Tibial artery (tissue), 4 donors: ENCODE measurements at regions not wholly inside any gene's neighbourhood (a gene's known extent, or its start where the extent isn't known, plus 50 kb on each side); places are given as distances from the start of the nearest gene placed in this dataset.

Experiments used
- DNase-seq, 2 donors: peaks; one replicate each; pipeline ENCODE4 v3.0.0-alpha.2; 2019
- H3K27ac ChIP-seq, 2 donors: fragments of 200-600 bp; sonication (generic) in 1 of 2; 1 replicate in 1 of 2; 2 replicates in 1 of 2; pipeline ENCODE4 v1.5.1; 2018 to 2019; ENCODE audit warnings: mild to moderate bottlenecking in 1 of 2
- H3K27me3 ChIP-seq, 2 donors: fragments of 200-600 bp; sonication (generic) in 1 of 2; one replicate each; pipeline versions ENCODE4 v1.5.1 to v1.6.0; 2016 to 2019
- H3K36me3 ChIP-seq, 3 donors: fragments of 200-600 bp; sonication (generic) in 2 of 3; one replicate each; pipeline ENCODE4 v1.5.1; 2016 to 2019; ENCODE audit warnings: mild to moderate bottlenecking in 2 of 3
- H3K4me1 ChIP-seq, 4 donors: fragments of 200-600 bp; sonication (generic) in 2 of 4; 1 replicate in 3 of 4; 2 replicates in 1 of 4; pipeline ENCODE4 v1.5.1; 2016 to 2019
- H3K4me3 ChIP-seq, 2 donors: fragments of 200-600 bp; sonication (generic) in 1 of 2; 1 replicate in 1 of 2; 2 replicates in 1 of 2; pipeline ENCODE4 v1.5.1; 2018 to 2019; ENCODE audit warnings: mild to moderate bottlenecking in 2 of 2
- H3K9me3 ChIP-seq, 3 donors: fragments of 200-600 bp; sonication (generic) in 1 of 3; one replicate each; pipeline ENCODE4 v1.5.1; 2016 to 2019
- CTCF ChIP-seq, 2 experiments: fragments of 200-600 bp in 1 of 2; fragments of 450-650 bp in 1 of 2; IDR thresholded peaks; one replicate each; pipeline ENCODE4 v1.5.1; 2017 to 2019; ENCODE audit warnings: antibody characterized with exemption in 2 of 2, mild to moderate bottlenecking in 1 of 2, moderate library complexity in 1 of 2
- intact Hi-C: fragments of 100-400 bp; cut with DNase I; formaldehyde crosslinking; loops from one replicate; pipeline ENCODE4 v1.15.0; 2023; ENCODE audit warnings: low total_unique reads

- peaks cover 0 to 89% of the 10 kb centered on the region in 2 donors for H3K27me3 ChIP-seq
- no peak for TF ChIP-seq CTCF (IDR thresholded peaks at IDR 0.05)
- H3K27ac ChIP-seq = no peak overlapping the region
- no peak overlapping the region for H3K4me3 ChIP-seq
- DNase-seq = no peak
- no peaks in the 10 kb centered on the region for H3K9me3 ChIP-seq
- H3K36me3 ChIP-seq = no peaks in the 10 kb centered on the region
- intact Hi-C loops = no loop called here
- no peaks in the 10 kb centered on the region for H3K4me1 ChIP-seq
These were observed 54.6 kb upstream of the ACSF3 start for GRCh38 chr16:89038811-89039735.

- H3K27me3 ChIP-seq = peaks cover 0 to 90% of the 10 kb centered on the region in 2 donors
- H3K4me3 ChIP-seq = no peak overlapping the region
- TF ChIP-seq CTCF (IDR thresholded peaks at IDR 0.05) = no peak
- H3K4me1 ChIP-seq = no peaks in the 10 kb centered on the region
- intact Hi-C loops = no loop called here
- no peaks in the 10 kb centered on the region for H3K36me3 ChIP-seq
- no peak for DNase-seq
- H3K9me3 ChIP-seq = no peaks in the 10 kb centered on the region
- no peak overlapping the region for H3K27ac ChIP-seq
These were observed 53.9 kb upstream of the ACSF3 start for GRCh38 chr16:89039756-89040155.

- Histone ChIP-seq H3K36me3 (no peaks in the 10 kb centered on the region), H3K4me1 (no peaks in the 10 kb centered on the region), H3K9me3 (no peaks in the 10 kb centered on the region), H3K4me3 (no peak overlapping the region), H3K27ac (no peak overlapping the region), H3K27me3 (peaks cover 0 to 93% of the 10 kb centered on the region in 2 donors)
- TF ChIP-seq CTCF (IDR thresholded peaks at IDR 0.05) = no peak
- no peak for DNase-seq
- intact Hi-C loops = no loop called here
These were observed 53.3 kb upstream of the ACSF3 start for GRCh38 chr16:89040391-89040790.

- Histone ChIP-seq H3K4me1 (no peaks in the 10 kb centered on the region), H3K4me3 (no peak overlapping the region), H3K27ac (no peak overlapping the region), H3K27me3 (peaks cover 0 to 92% of the 10 kb centered on the region in 2 donors), H3K9me3 (no peaks in the 10 kb centered on the region), H3K36me3 (no peaks in the 10 kb centered on the region)
- no peak for TF ChIP-seq CTCF (IDR thresholded peaks at IDR 0.05)
- DNase-seq = no peak
- intact Hi-C loops = no loop called here
These were observed 52.6 kb upstream of the ACSF3 start for GRCh38 chr16:89040861-89041570.

- no peaks in the 10 kb centered on the region for H3K36me3 ChIP-seq
- H3K4me1 ChIP-seq = no peaks in the 10 kb centered on the region
- no peak for TF ChIP-seq CTCF (IDR thresholded peaks at IDR 0.05)
- intact Hi-C loops = no loop called here
- H3K4me3 ChIP-seq = no peak overlapping the region
- DNase-seq = no peak
- H3K27me3 ChIP-seq = peaks cover 0 to 87% of the 10 kb centered on the region in 2 donors
- no peaks in the 10 kb centered on the region for H3K9me3 ChIP-seq
- H3K27ac ChIP-seq = no peak overlapping the region
These were observed 51.8 kb upstream of the ACSF3 start for GRCh38 chr16:89041571-89042481.
